HCT116 (cell line): ENCODE measurements at regions not wholly inside any gene's neighbourhood (a gene's known extent, or its start where the extent isn't known, plus 50 kb on each side); places are given as distances from the start of the nearest gene placed in this dataset.

ENCODE experiments used
- ATAC-seq: fragments of 200-7000 bp; cut with Tn5 transposase; 2 replicates; pipeline ENCODE4 v1.9.1; 2020; ENCODE audit warnings: mild to moderate bottlenecking, moderate library complexity
- BruUV-seq: library from RNA; stranded (reverse); fragments of 400-500 nt; replicated peaks from 2 replicates; lab custom pipeline; 2021; lab: Mats Ljungman, UMichigan
- CTCF ChIA-PET: fragments of 300-600 bp; sonication (Branson Sonifier 250); formaldehyde crosslinking; loops from one replicate; lab custom pipeline; 2021; ENCODE audit warnings: antibody characterized with exemption; lab: Charles Lee
- POLR2A ChIA-PET: fragments of 300-600, 350-600 bp; sonication (Branson Sonifier 250); formaldehyde crosslinking; loops from one replicate; lab custom pipeline; 2021; ENCODE audit warnings: antibody characterized with exemption; lab: Charles Lee
- RAD21 ChIA-PET, 2 experiments: fragments of 300-600 bp; sonication (Branson Sonifier 250); formaldehyde crosslinking; loops; one replicate each; lab custom pipeline; 2023; ENCODE audit warnings: low total read pairs in 2 of 2; ENCODE audit not compliant: uncharacterized antibody in 2 of 2, unreplicated experiment in 2 of 2, low non-redundant PET in 1 of 2; lab: Charles Lee
- DNase-seq: peaks from one replicate; pipeline ENCODE4 v3.0.0-alpha.2; 2010; ENCODE audit warnings: low read depth, low spot score
- H2AFZ ChIP-seq: fragments of 200-600 bp; shearing (Covaris generic), sonication (generic); 2 replicates; pipeline ENCODE4 v1.6.1; 2017; ENCODE audit warnings: low read depth, mixed run types, mixed read lengths, antibody characterized with exemption, low read length; ENCODE audit not compliant: poor library complexity, severe bottlenecking
- H3K27ac ChIP-seq: 2 replicates; pipeline ENCODE4 v1.5.1; 2012; ENCODE audit warnings: low read depth, low read length
- H3K27me3 ChIP-seq: fragments of 200-600 bp; sonication (generic); 2 replicates; pipeline ENCODE4 v1.6.1; 2016; ENCODE audit warnings: mixed run types, low read length, mixed read lengths; ENCODE audit not compliant: insufficient read depth
- H3K36me3 ChIP-seq, 2 experiments: fragments of 200-500 bp in 1 of 2; fragments of 200-600 bp in 1 of 2; sonication (Bioruptor generic) in 1 of 2; sonication (generic) in 1 of 2; 2 replicates each; pipeline versions ENCODE4 v1.5.1 to v1.6.1; 2014 to 2016; ENCODE audit warnings: low read length in 2 of 2, inconsistent platforms in 1 of 2, mixed read lengths in 1 of 2, mixed run types in 1 of 2; ENCODE audit not compliant: insufficient read depth in 2 of 2, control insufficient read depth in 1 of 2
- H3K4me1 ChIP-seq, 2 experiments: fragments of 200-600 bp in 1 of 2; sonication (generic) in 1 of 2; 2 replicates each; pipeline versions ENCODE4 v1.5.1 to v1.6.1; 2012 to 2017; ENCODE audit warnings: low read length in 2 of 2, inconsistent platforms in 1 of 2, mild to moderate bottlenecking in 1 of 2, mixed read lengths in 1 of 2, mixed run types in 1 of 2, moderate library complexity in 1 of 2; ENCODE audit not compliant: insufficient read depth in 2 of 2, control insufficient read depth in 1 of 2
- H3K4me2 ChIP-seq: fragments of 200-600 bp; sonication (generic); 2 replicates; pipeline ENCODE4 v1.6.1; 2017; ENCODE audit warnings: mixed run types, low read length, mixed read lengths
- H3K4me3 ChIP-seq, 2 experiments: fragments of 200-600 bp in 1 of 2; sonication (generic) in 1 of 2; replicated peaks in 1 of 2; 2 replicates each; pipeline ENCODE4 v1.5.1; 2011 to 2016; ENCODE audit warnings: low read length in 2 of 2, control low read depth in 1 of 2, low read depth in 1 of 2, mild to moderate bottlenecking in 1 of 2, mixed read lengths in 1 of 2, mixed run types in 1 of 2
- H3K79me2 ChIP-seq: fragments of 200-600 bp; sonication (generic); 2 replicates; pipeline ENCODE4 v1.6.1; 2017; ENCODE audit warnings: mild to moderate bottlenecking, mixed run types, low read length, moderate library complexity, mixed read lengths; ENCODE audit not compliant: insufficient read depth
- H3K9ac ChIP-seq: fragments of 200-600 bp; sonication (generic); 2 replicates; pipeline ENCODE4 v1.6.1; 2016; ENCODE audit warnings: low read length, mixed read lengths
- H3K9me2 ChIP-seq: fragments of 200-600 bp; sonication (generic), shearing (Covaris generic); 2 replicates; pipeline ENCODE4 v1.6.1; 2017; ENCODE audit warnings: mixed run types, mild to moderate bottlenecking, moderate library complexity; ENCODE audit not compliant: insufficient read depth
- H3K9me3 ChIP-seq, 2 experiments: fragments of 200-500 bp in 1 of 2; fragments of 200-600 bp in 1 of 2; sonication (Bioruptor generic) in 1 of 2; sonication (generic) in 1 of 2; 2 replicates each; pipeline ENCODE4 v1.6.1; 2014 to 2017; ENCODE audit warnings: low read length in 2 of 2, mixed read lengths in 2 of 2, inconsistent platforms in 1 of 2, low read depth in 1 of 2, mild to moderate bottlenecking in 1 of 2, mixed run types in 1 of 2, moderate library complexity in 1 of 2; ENCODE audit not compliant: control insufficient read depth in 1 of 2, insufficient read depth in 1 of 2
- H4K20me1 ChIP-seq: fragments of 200-600 bp; sonication (generic), shearing (Covaris generic); 2 replicates; pipeline ENCODE4 v1.6.1; 2017; ENCODE audit warnings: mixed run types, mild to moderate bottlenecking, moderate library complexity; ENCODE audit not compliant: insufficient read depth
- ATF3 ChIP-seq: IDR thresholded peaks from 2 replicates; pipeline ENCODE4 v1.6.1; 2012
- CTCF ChIP-seq, 3 experiments: fragments of 200-600 bp in 1 of 3; sonication (generic) in 1 of 3; IDR thresholded peaks in 2 of 3; conservative IDR thresholded peaks in 1 of 3; 2 replicates each; pipeline ENCODE4 v1.5.1; 2012 to 2017; ENCODE audit warnings: low read depth in 2 of 3, low read length in 2 of 3, antibody characterized with exemption in 1 of 3, borderline replicate concordance in 1 of 3, control low read depth in 1 of 3, mild to moderate bottlenecking in 1 of 3, mixed read lengths in 1 of 3, mixed run types in 1 of 3, moderate library complexity in 1 of 3; ENCODE audit not compliant: insufficient read depth in 1 of 3
- EZH2 ChIP-seq: fragments of 200-600 bp; sonication (generic); IDR thresholded peaks from 2 replicates; pipeline ENCODE4 v1.6.1; 2017; ENCODE audit warnings: antibody characterized with exemption, mixed run types
- EZH2phosphoT487 ChIP-seq: fragments of 200-600 bp; IDR thresholded peaks from 2 replicates; pipeline ENCODE4 v1.6.1; 2018; ENCODE audit warnings: antibody characterized with exemption, borderline replicate concordance
- POLR2A ChIP-seq: IDR thresholded peaks from 2 replicates; pipeline ENCODE4 v1.7.0; 2011; ENCODE audit warnings: borderline replicate concordance; ENCODE audit not compliant: insufficient read depth, insufficient read length; ENCODE audit errors: extremely low read depth
- RAD21 ChIP-seq: IDR thresholded peaks from 2 replicates; pipeline ENCODE4 v1.6.1; 2012; ENCODE audit warnings: low read depth, mild to moderate bottlenecking
- REST ChIP-seq: IDR thresholded peaks from 2 replicates; pipeline ENCODE4 v1.6.1; 2012; ENCODE audit warnings: low read depth
- SP1 ChIP-seq: IDR thresholded peaks from 2 replicates; pipeline ENCODE4 v1.6.1; 2012; ENCODE audit warnings: low read depth
- TCF7L2 ChIP-seq: IDR thresholded peaks from 2 replicates; pipeline ENCODE4 v1.7.0; 2011; ENCODE audit warnings: borderline replicate concordance, inconsistent platforms; ENCODE audit not compliant: insufficient read depth, insufficient read length; ENCODE audit errors: extremely low read depth
- ZBTB33 ChIP-seq: IDR thresholded peaks from 2 replicates; pipeline ENCODE4 v1.6.1; 2011; ENCODE audit warnings: mild to moderate bottlenecking, low read length, moderate library complexity; ENCODE audit not compliant: insufficient replicate concordance; ENCODE audit errors: extremely low read depth
- ZNF274 ChIP-seq: fragments of 200-500 bp; sonication (Bioruptor generic); IDR thresholded peaks from 2 replicates; pipeline ENCODE4 v1.6.1; 2014; ENCODE audit warnings: mild to moderate bottlenecking, low read depth, low read length, inconsistent platforms
- intact Hi-C: fragments of 100-400 bp; cut with micrococcal nuclease; formaldehyde crosslinking; loops from 2 replicates; pipeline ENCODE4 v1.10.0; 2022

- H3K27me3 ChIP-seq, result no peaks in the 10 kb centered on the region
- DNase-seq (no peak), ATAC-seq (no peak)
- H4K20me1 ChIP-seq, result no peaks in the 10 kb centered on the region
- H3K9ac ChIP-seq, result no peak overlapping the region
- H3K36me3 ChIP-seq, result no peaks in the 10 kb centered on the region
- H3K9me2 ChIP-seq, result no peaks in the 10 kb centered on the region
- RAD21 ChIA-PET, result no interaction called here
- no peak overlapping the region for H3K27ac ChIP-seq
- H3K9me3 ChIP-seq, result no peaks in the 10 kb centered on the region
- H3K4me2 ChIP-seq, result no peak overlapping the region
- intact Hi-C loops, result loop anchor here (1.0 to 2.0 kb wide), 2 partner anchors 239 to 292 kb away; no protein-coding TSS in a partner anchor
- BruUV-seq, result no TSS peak
- no peaks in the 10 kb centered on the region for H3K4me1 ChIP-seq
- POLR2A ChIA-PET, result no interaction called here
- no peak for TF ChIP-seq ATF3
- no peak for TF ChIP-seq EZH2phosphoT487
- TF ChIP-seq ZBTB33, result no peak
- no peak for TF ChIP-seq SP1
- no peak for TF ChIP-seq RAD21
- no peak for TF ChIP-seq EZH2
- TF ChIP-seq CTCF (IDR thresholded peaks at IDR 0.05 in 2 of 3, conservative IDR thresholded peaks at IDR 0.05 in 1 of 3; ENCODE audit: borderline replicate concordance in 1 of 3, insufficient read depth in 1 of 3, low read depth in 2 of 3, low read length in 2 of 3), result no peak
- no peak for TF ChIP-seq TCF7L2
- no peak for TF ChIP-seq ZNF274
- no peak for TF ChIP-seq REST
- no peak for TF ChIP-seq POLR2A
- CTCF ChIA-PET, result no interaction called here
- no peak overlapping the region for H2AFZ ChIP-seq
- no peaks in the 10 kb centered on the region for H3K79me2 ChIP-seq
- no peak overlapping the region for H3K4me3 ChIP-seq
These were observed 551.2 kb upstream of the CCDC54 start for GRCh38 chr3:106825962-106826605.
